GM13976 (cell line): ENCODE measurements at regions not wholly inside any gene's neighbourhood (a gene's known extent, or its start where the extent isn't known, plus 50 kb on each side); places are given as distances from the start of the nearest gene placed in this dataset.

Experiments
- DNase-seq: peaks from one replicate; pipeline ENCODE4 v3.0.0; 2012; ENCODE audit warnings: low spot score
- in situ Hi-C: fragments of 300-500 bp; cut with MboI; formaldehyde crosslinking; loops from one replicate; pipeline ENCODE4 v1.12.0; 2022; ENCODE audit warnings: low sequenced_read_pairs, mixed read lengths, inconsistent platforms; ENCODE audit not compliant: unreplicated experiment
- TF ChIP-seq, protein P1 (sequence below): IDR thresholded peaks from 2 replicates; pipeline ENCODE4 v1.5.1; 2012; ENCODE audit warnings: borderline replicate concordance, mild to moderate bottlenecking; ENCODE audit not compliant: insufficient read depth; ENCODE audit errors: extremely low read depth, missing control alignments, control extremely low read depth

- no peak for DNase-seq
- in situ Hi-C loops, result no loop called here
- TF ChIP-seq, protein P1, sequence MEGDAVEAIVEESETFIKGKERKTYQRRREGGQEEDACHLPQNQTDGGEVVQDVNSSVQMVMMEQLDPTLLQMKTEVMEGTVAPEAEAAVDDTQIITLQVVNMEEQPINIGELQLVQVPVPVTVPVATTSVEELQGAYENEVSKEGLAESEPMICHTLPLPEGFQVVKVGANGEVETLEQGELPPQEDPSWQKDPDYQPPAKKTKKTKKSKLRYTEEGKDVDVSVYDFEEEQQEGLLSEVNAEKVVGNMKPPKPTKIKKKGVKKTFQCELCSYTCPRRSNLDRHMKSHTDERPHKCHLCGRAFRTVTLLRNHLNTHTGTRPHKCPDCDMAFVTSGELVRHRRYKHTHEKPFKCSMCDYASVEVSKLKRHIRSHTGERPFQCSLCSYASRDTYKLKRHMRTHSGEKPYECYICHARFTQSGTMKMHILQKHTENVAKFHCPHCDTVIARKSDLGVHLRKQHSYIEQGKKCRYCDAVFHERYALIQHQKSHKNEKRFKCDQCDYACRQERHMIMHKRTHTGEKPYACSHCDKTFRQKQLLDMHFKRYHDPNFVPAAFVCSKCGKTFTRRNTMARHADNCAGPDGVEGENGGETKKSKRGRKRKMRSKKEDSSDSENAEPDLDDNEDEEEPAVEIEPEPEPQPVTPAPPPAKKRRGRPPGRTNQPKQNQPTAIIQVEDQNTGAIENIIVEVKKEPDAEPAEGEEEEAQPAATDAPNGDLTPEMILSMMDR, result no peak
Observed at GRCh38 chr1:14539953-14540563, 58.4 kb upstream of the KAZN start.

DNA sequence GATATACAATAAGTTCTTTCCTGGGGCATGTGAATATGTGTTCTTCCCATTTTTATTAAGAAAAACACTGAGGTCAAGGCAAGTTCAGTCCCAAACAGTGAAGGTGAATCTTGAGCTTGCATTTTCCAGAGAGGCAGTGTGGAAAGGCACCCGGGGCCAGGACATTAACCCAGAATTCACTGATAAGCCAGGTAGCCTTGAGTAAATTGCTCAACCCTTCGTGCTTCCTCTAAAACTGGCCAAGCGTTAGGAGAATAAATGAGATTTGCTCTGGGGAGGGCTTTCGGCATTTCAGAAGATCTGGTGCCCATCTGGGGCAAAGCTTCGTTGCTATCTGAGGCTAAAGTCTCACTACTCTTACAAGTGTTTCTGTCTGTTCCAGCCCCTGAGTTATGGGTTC, 57.1 kb upstream of the KAZN start:
- DNase-seq, result no peak
- TF ChIP-seq, protein P1, result no peak
- in situ Hi-C loops, result no loop called here

GRCh38 chr1:14543191-14543840, 55.2 kb upstream of the KAZN start:
- in situ Hi-C loops, result no loop called here

DNA sequence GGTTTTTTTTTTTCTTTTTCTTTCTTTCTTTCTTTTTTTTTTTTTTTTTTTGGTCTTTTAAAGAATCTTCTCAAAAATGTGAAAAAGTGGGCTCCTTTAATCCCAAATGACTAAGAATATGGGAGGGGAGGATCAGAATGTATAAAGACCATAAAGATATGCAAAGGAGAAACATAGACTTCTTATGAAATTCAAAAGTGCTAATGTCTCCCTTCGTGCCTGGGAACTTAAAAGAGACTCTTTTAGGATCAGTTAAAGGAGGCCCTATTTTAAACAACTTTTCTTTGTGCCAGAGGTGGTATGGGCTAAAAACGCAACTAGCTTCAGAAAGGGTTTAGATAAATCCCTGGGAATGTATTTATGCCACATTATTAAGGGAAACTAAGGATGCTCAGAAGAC, 54.2 kb upstream of the KAZN start:
- TF ChIP-seq, protein P1, result no peak
- DNase-seq, result no peak

More at GRCh38 chr1:14543191-14543840, 55.2 kb upstream of the KAZN start:
- TF ChIP-seq, protein P1, result no peak
- no peak for DNase-seq

GRCh38 chr1:14545422-14546025, 53.0 kb upstream of the KAZN start:
- in situ Hi-C loops, result no loop called here
- TF ChIP-seq, protein P1, result no peak

More for the DNA sequence above, 54.2 kb upstream of the KAZN start:
- in situ Hi-C loops, result no loop called here

DNA sequence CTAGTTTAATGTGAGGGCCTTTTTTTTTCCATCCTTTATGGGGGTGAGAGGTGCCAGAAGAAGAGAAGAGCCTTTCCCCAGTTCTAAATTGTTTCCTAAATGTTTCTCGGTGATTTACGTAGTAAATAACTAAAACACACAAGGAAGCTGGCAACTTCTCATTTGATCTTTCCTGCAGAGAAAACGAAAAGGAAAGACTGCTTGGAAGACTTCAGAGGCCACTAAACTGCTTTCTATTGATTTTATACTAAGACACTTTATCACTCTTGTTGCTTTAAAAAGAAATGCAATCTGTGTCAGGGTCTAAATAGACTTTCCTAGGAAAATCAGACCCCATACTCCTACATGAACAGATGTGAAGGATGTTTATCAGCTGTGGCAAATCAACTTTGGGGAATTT, 52.1 kb upstream of the KAZN start:
- in situ Hi-C loops, result no loop called here
- TF ChIP-seq, protein P1, result no peak
- no peak for DNase-seq

More at GRCh38 chr1:14545422-14546025, 53.0 kb upstream of the KAZN start:
- DNase-seq, result no peak
